ENCODE measurements at regions not wholly inside any gene's neighbourhood (a gene's known extent, or its start where the extent isn't known, plus 50 kb on each side); places are given as distances from the start of the nearest gene placed in this dataset.

DNA sequence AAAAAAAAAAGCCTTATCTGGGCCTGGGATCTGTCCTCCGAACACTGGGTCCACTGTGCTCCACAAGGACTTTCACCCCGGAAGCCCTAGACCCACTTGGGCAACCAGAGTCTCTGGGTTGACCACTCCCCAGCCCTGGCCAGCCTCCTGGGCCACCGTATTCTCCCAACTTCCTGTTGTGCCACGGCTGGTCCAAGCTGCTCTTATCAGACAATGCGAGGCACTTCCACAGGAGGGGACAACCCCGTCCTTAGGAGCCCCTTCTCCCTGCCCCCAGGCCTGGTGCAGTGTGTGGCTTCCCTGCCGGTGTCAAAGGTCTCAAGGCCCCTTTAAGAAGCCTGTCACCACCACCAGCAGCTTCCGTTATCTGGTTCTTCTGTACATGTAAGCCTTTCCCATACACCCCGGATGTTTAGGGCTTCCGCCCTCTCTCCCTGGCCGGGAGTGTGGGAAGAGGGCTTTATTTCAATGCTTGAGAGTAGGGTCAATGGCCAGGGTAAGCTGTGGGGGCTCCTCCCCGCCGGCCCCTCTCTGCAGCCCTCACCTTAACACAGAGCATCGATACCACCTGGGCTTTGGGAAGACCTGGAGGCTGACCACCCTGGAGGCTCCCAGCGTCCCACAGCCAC is 313.0 kb downstream of the SEC14L1 start (continued):
- peak; percentile 77 for TF ChIP-seq THAP9 (CRISPR knock-in tag; IDR thresholded peaks at IDR 0.05; ENCODE audit: borderline replicate concordance)
- no peak for TF ChIP-seq RARG (CRISPR knock-in tag; IDR thresholded peaks at IDR 0.05; ENCODE audit: low read depth)
- TF ChIP-seq IRF9 (CRISPR knock-in tag; IDR thresholded peaks at IDR 0.05; ENCODE audit: borderline replicate concordance), result peak; percentile 58; the same call in 1 of the 2 replicates
- peak; percentile 49; the same call in 1 of the 2 replicates for TF ChIP-seq TFAP4 (IDR thresholded peaks at IDR 0.05; ENCODE audit: borderline replicate concordance, low read depth)
- TF ChIP-seq KLF16 (CRISPR knock-in tag; IDR thresholded peaks at IDR 0.05), result peak in 1 of 2 experiments; percentile 92; a peak in 2 of 4 replicates
- TF ChIP-seq KMT2A (CRISPR knock-in tag; IDR thresholded peaks at IDR 0.05), result peak; percentile 27
- TF ChIP-seq, protein P1, sequence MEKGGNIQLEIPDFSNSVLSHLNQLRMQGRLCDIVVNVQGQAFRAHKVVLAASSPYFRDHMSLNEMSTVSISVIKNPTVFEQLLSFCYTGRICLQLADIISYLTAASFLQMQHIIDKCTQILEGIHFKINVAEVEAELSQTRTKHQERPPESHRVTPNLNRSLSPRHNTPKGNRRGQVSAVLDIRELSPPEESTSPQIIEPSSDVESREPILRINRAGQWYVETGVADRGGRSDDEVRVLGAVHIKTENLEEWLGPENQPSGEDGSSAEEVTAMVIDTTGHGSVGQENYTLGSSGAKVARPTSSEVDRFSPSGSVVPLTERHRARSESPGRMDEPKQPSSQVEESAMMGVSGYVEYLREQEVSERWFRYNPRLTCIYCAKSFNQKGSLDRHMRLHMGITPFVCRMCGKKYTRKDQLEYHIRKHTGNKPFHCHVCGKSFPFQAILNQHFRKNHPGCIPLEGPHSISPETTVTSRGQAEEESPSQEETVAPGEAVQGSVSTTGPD (CRISPR knock-in tag; IDR thresholded peaks at IDR 0.05), result peak; percentile 75; the same call in 1 of the 2 replicates
- TF ChIP-seq NCOA5 (CRISPR knock-in tag; IDR thresholded peaks at IDR 0.05), result no peak
- no peak for TF ChIP-seq TOPORS (CRISPR knock-in tag; IDR thresholded peaks at IDR 0.05)
- TF ChIP-seq, protein P2, sequence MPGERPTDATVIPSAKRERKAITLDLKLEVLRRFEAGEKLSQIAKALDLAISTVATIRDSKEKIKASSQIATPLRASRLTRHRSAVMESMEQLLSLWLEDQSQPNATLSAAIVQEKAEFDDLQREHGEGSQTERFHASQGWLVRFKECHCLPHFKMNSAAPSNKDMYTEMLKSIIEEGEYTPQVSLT (CRISPR knock-in tag; IDR thresholded peaks at IDR 0.05; ENCODE audit: borderline replicate concordance, low read depth), result 0 out of 2 replicates have a peak, but pooled peaks have one; percentile 57
- TF ChIP-seq POLR2A (IDR thresholded peaks at IDR 0.05; ENCODE audit: insufficient read depth in 1 of 2, low read depth in 2 of 2, low read length in 2 of 2), result peak in 1 of 2 experiments; percentile 66; a peak in 1 of 4 replicates
- TF ChIP-seq RBM39 (IDR thresholded peaks at IDR 0.05; ENCODE audit: low read depth, low read length, poor library complexity, severe bottlenecking), result peak; percentile 59
- TF ChIP-seq, protein P3, sequence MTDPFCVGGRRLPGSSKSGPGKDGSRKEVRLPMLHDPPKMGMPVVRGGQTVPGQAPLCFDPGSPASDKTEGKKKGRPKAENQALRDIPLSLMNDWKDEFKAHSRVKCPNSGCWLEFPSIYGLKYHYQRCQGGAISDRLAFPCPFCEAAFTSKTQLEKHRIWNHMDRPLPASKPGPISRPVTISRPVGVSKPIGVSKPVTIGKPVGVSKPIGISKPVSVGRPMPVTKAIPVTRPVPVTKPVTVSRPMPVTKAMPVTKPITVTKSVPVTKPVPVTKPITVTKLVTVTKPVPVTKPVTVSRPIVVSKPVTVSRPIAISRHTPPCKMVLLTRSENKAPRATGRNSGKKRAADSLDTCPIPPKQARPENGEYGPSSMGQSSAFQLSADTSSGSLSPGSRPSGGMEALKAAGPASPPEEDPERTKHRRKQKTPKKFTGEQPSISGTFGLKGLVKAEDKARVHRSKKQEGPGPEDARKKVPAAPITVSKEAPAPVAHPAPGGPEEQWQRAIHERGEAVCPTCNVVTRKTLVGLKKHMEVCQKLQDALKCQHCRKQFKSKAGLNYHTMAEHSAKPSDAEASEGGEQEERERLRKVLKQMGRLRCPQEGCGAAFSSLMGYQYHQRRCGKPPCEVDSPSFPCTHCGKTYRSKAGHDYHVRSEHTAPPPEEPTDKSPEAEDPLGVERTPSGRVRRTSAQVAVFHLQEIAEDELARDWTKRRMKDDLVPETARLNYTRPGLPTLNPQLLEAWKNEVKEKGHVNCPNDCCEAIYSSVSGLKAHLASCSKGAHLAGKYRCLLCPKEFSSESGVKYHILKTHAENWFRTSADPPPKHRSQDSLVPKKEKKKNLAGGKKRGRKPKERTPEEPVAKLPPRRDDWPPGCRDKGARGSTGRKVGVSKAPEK (CRISPR knock-in tag; IDR thresholded peaks at IDR 0.05; ENCODE audit: borderline replicate concordance), result no peak
- 0 out of 2 replicates have a peak, but pooled peaks have one; percentile 52 for TF ChIP-seq ZNF766 (CRISPR knock-in tag; IDR thresholded peaks at IDR 0.05; ENCODE audit: borderline replicate concordance)
- no peak for TF ChIP-seq NFIB (CRISPR knock-in tag; IDR thresholded peaks at IDR 0.05; ENCODE audit: borderline replicate concordance)
- no peak; the same call in 1 of the 2 replicates for TF ChIP-seq ATF7-NPFF (CRISPR knock-in tag; IDR thresholded peaks at IDR 0.05; ENCODE audit: low read depth)
- peak; percentile 93 for TF ChIP-seq HOXA3 (CRISPR knock-in tag; IDR thresholded peaks at IDR 0.05)
- peak; percentile 65; the same call in 1 of the 2 replicates for TF ChIP-seq ZFY (CRISPR knock-in tag; IDR thresholded peaks at IDR 0.05)
- TF ChIP-seq SMAD1 (CRISPR knock-in tag; IDR thresholded peaks at IDR 0.05; ENCODE audit: borderline replicate concordance, low read depth), result peak; percentile 82; the same call in 1 of the 2 replicates

Measured in HepG2 (cell line).